Right renal cortex interstitium (tissue), 3 donors: ENCODE measurements at regions not wholly inside any gene's neighbourhood (a gene's known extent, or its start where the extent isn't known, plus 50 kb on each side); places are given as distances from the start of the nearest gene placed in this dataset.

Experiments
- DNase-seq, 3 donors: peaks; one replicate each; pipeline ENCODE4 v3.0.0-alpha.2; 2013; ENCODE audit warnings: low read depth in 3 of 3, low spot score in 2 of 3

GRCh38 chr5:61820836-61821235, 485.2 kb upstream of the KIF2A start:
- DNase-seq = no peak

GRCh38 chr5:61821561-61821960, 484.4 kb upstream of the KIF2A start:
- DNase-seq = no peak

- DNase-seq = no peak
These were observed 483.4 kb upstream of the KIF2A start for GRCh38 chr5:61822584-61822983.

GRCh38 chr5:61823065-61823464, 482.9 kb upstream of the KIF2A start:
- no peak for DNase-seq

- no peak for DNase-seq
These were observed 482.2 kb upstream of the KIF2A start for GRCh38 chr5:61823781-61824180.

- no peak for DNase-seq
These were observed 481.6 kb upstream of the KIF2A start for GRCh38 chr5:61824396-61824795.

GRCh38 chr5:61827445-61827975, 478.5 kb upstream of the KIF2A start:
- DNase-seq = no peak

GRCh38 chr5:61828856-61829255, 477.1 kb upstream of the KIF2A start:
- no peak for DNase-seq

- DNase-seq = no peak
These were observed 474.3 kb upstream of the KIF2A start for GRCh38 chr5:61831736-61832135.

- no peak for DNase-seq
These were observed 468.2 kb upstream of the KIF2A start for GRCh38 chr5:61837788-61838187.

- no peak for DNase-seq
These were observed 465.6 kb upstream of the KIF2A start for GRCh38 chr5:61840361-61840760.

GRCh38 chr5:61842840-61843239, 463.2 kb upstream of the KIF2A start:
- DNase-seq = no peak

GRCh38 chr5:61850696-61851095, 455.3 kb upstream of the KIF2A start:
- DNase-seq = no peak

GRCh38 chr5:61854531-61854930, 451.5 kb upstream of the KIF2A start:
- DNase-seq = no peak

GRCh38 chr5:61860978-61861377, 445.0 kb upstream of the KIF2A start:
- DNase-seq = no peak

- no peak for DNase-seq
These were observed 439.1 kb upstream of the KIF2A start for GRCh38 chr5:61866930-61867329.

- no peak for DNase-seq
These were observed 436.7 kb upstream of the KIF2A start for GRCh38 chr5:61869333-61869732.

- no peak for DNase-seq
These were observed 427.5 kb upstream of the KIF2A start for GRCh38 chr5:61878471-61878870.

- DNase-seq = no peak
These were observed 424.1 kb upstream of the KIF2A start for GRCh38 chr5:61881821-61882487.

- no peak for DNase-seq
These were observed 423.0 kb upstream of the KIF2A start for GRCh38 chr5:61882901-61883500.

GRCh38 chr5:61884252-61884855, 421.7 kb upstream of the KIF2A start:
- no peak for DNase-seq

- no peak for DNase-seq
These were observed 419.8 kb upstream of the KIF2A start for GRCh38 chr5:61886214-61886613.
